ENCODE measurements at regions not wholly inside any gene's neighbourhood (a gene's known extent, or its start where the extent isn't known, plus 50 kb on each side); places are given as distances from the start of the nearest gene placed in this dataset.

DNA sequence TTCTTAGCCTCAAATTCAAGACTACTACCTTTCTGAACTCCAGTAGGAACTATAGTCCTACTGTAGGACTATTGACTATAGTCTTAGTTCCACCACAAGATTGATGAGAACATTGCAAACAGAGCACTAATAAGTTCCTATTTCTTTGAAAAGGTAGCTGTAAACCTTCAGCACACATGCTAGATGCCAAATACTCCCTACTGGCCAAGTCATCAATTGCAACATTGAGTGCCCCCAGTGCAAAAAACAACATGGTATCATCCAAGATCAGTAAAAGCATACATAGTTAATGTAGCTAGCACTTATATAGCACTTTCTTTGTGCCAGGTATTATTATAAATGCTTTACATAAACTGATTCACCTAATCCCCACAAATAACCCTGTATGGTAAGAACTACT, 99.8 kb downstream of the MRPL39 start:
- TF ChIP-seq Cebpa-rat (IDR thresholded peaks at IDR 0.05) = no peak
- Histone ChIP-seq H3K9me3 (replicated peaks in 1 of 11) (peaks cover 3 to 26% (median 13%) of the 10 kb centered on the region in 11 experiments), H3K27ac (no peak overlapping the region), H3K4me1 (peaks cover 0 to 33% (median 6%) of the 10 kb centered on the region in 10 experiments; a peak in 13 of 20 replicates), H3K27me3 (no peaks in the 10 kb centered on the region), H3K4me3 (no peak overlapping the region), H3K36me3 (peaks cover 0 to 8% (median 0%) of the 10 kb centered on the region in 11 experiments; a peak in 2 of 22 replicates), H3K4me2 (no peak overlapping the region), H4K20me1 (no peaks in the 10 kb centered on the region), H3K9ac (no peak overlapping the region)

DNA sequence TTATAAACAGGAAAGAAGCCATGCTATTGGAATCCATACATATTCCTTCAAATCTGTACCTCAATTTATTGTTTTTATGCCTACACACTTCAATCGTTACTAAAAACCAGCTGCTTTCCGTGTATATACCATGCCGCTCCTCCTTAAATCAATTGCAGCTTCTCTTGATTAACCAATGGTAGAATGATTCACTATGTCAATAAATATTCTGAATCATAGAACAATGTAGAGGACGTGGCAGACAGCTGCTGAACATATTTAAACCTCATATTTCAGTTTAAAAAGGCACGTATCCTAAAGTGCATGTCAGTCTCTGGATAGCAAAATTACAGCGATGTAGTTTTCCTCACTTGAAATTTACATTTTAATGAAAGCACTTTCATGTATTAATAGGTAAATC, 100.4 kb downstream of the MRPL39 start:
- H3K27ac ChIP-seq = no peak overlapping the region
- peaks cover 5 to 37% (median 11%) of the 10 kb centered on the region in 10 experiments; a peak in 19 of 20 replicates for H3K4me1 ChIP-seq
- peaks cover 0 to 10% (median 0%) of the 10 kb centered on the region in 11 experiments; a peak in 2 of 22 replicates for H3K36me3 ChIP-seq
- no peak for TF ChIP-seq Cebpa-rat (IDR thresholded peaks at IDR 0.05)
- no peaks in the 10 kb centered on the region for H4K20me1 ChIP-seq
- no peak overlapping the region for H3K9ac ChIP-seq
- peaks cover 9 to 31% (median 18%) of the 10 kb centered on the region in 11 experiments for H3K9me3 ChIP-seq (replicated peaks in 1 of 11)
- no peak overlapping the region for H3K4me2 ChIP-seq
- no peaks in the 10 kb centered on the region for H3K27me3 ChIP-seq
- no peak overlapping the region for H3K4me3 ChIP-seq

DNA sequence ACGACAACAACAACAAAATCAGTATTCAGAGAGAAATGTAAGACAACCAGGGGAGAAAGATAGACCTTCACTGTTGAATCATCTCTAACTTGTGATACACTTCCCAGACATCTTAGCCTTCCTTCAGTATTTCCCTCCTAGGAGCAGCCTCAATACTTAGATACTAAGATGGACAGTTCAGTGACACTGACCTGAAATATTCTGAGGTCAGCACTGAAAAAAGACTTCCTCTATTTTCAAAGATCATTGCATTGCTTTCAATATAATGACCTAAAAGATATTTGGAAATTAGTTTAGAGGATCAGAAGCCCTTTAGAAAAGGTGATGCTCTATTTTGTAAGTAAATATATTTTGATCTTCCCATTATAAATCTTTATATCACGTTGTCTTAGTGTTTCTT, 101.0 kb downstream of the MRPL39 start:
- peaks cover 0 to 12% (median 0%) of the 10 kb centered on the region in 11 experiments; a peak in 2 of 22 replicates for H3K36me3 ChIP-seq
- H3K27ac ChIP-seq = no peak overlapping the region
- TF ChIP-seq Cebpa-rat (IDR thresholded peaks at IDR 0.05) = no peak
- peaks cover 11 to 43% (median 17%) of the 10 kb centered on the region in 10 experiments for H3K4me1 ChIP-seq
- no peaks in the 10 kb centered on the region for H4K20me1 ChIP-seq
- H3K4me2 ChIP-seq = peak overlapping the region in 3 of 11 experiments; percentile 10 to 66 (median 47); a peak in 4 of 22 replicates
- no peaks in the 10 kb centered on the region for H3K27me3 ChIP-seq
- peaks cover 9 to 35% (median 21%) of the 10 kb centered on the region in 11 experiments for H3K9me3 ChIP-seq (replicated peaks in 1 of 11)
- no peak overlapping the region for H3K9ac ChIP-seq
- no peak overlapping the region for H3K4me3 ChIP-seq

DNA sequence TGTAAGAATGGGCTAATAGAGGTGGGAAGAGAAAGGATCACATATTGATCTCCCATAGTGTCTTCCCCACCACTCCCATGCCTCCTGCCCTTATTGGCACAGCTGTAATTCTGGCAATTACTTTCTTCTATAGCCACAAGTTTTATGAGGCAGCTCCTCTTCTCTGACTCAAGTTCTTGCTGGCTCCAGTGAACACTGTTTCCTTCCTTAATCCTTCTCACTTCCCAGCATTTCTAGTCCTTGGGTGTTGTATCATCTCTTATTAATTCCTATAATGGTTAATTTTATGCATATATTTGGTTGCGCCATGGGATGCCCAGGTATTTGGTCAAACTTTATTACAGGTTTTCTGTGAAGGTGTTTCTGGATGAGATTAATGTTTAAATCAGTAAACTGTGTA, 103.3 kb downstream of the MRPL39 start:
- H3K9me3 ChIP-seq (replicated peaks in 1 of 11) = peaks cover 15 to 57% (median 38%) of the 10 kb centered on the region in 11 experiments
- H3K27me3 ChIP-seq = no peaks in the 10 kb centered on the region
- H3K36me3 ChIP-seq = peaks cover 0 to 18% (median 0%) of the 10 kb centered on the region in 11 experiments; a peak in 2 of 22 replicates
- H3K4me1 ChIP-seq = peaks cover 11 to 55% (median 25%) of the 10 kb centered on the region in 10 experiments
- peak overlapping the region in 1 of 11 experiments; percentile 5; a peak in 1 of 22 replicates for H3K27ac ChIP-seq
- no peaks in the 10 kb centered on the region for H4K20me1 ChIP-seq
- TF ChIP-seq Cebpa-rat (IDR thresholded peaks at IDR 0.05) = no peak
- H3K4me2 ChIP-seq = peak overlapping the region in 5 of 11 experiments; percentile 14 to 93 (median 25); a peak in 4 of 22 replicates
- H3K4me3 ChIP-seq = no peak overlapping the region
- H3K9ac ChIP-seq = no peak overlapping the region

DNA sequence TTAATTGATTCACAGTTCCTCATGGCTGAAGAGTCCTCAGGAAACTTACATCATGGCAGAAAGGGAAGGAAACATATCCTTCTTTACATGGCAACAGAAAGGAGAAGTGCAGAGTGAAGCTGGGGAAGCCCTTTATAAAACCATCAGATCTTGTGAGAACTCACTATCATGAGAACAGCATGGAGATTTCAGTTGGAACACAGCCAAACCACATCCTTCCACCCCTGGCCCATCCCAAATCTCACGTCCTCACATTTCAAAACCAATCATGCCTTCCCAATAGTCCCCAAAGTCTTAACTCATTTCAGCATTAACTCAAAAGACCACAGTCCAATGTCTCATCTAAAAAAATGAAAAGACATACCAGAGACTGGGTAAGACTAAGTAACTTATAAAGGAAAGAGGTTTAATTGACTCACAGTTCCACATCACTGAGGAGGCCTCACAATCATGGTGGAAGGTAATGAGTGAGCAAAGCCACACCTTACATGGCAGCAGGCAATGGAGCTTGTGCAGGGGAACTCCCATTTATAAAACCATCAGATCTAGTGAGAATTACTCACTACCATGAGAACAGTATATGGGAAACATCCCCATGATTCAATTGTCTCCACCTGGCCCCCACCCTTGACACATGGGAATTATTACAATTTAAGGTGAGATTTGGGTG, 105.2 kb downstream of the MRPL39 start:
- Histone ChIP-seq H3K27me3 (no peaks in the 10 kb centered on the region), H3K9ac (peak overlapping the region in 2 of 11 experiments; percentile 31 to 37; a peak in 3 of 22 replicates), H3K4me1 (peaks cover 16 to 56% (median 30%) of the 10 kb centered on the region in 10 experiments), H3K9me3 (replicated peaks in 1 of 11) (peaks cover 15 to 75% (median 41%) of the 10 kb centered on the region in 11 experiments), H3K36me3 (peaks cover 0 to 18% (median 0%) of the 10 kb centered on the region in 11 experiments; a peak in 2 of 22 replicates), H3K4me3 (peak overlapping the region in 5 of 10 experiments; percentile 2 to 38 (median 15); a peak in 5 of 20 replicates), H3K27ac (peak overlapping the region; percentile 4 to 79 (median 74); a peak in 18 of 22 replicates), H4K20me1 (no peaks in the 10 kb centered on the region), H3K4me2 (peak overlapping the region in 10 of 11 experiments; percentile 47 to 93 (median 72); a peak in 20 of 22 replicates)
- TF ChIP-seq Cebpa-rat (IDR thresholded peaks at IDR 0.05) = no peak

DNA sequence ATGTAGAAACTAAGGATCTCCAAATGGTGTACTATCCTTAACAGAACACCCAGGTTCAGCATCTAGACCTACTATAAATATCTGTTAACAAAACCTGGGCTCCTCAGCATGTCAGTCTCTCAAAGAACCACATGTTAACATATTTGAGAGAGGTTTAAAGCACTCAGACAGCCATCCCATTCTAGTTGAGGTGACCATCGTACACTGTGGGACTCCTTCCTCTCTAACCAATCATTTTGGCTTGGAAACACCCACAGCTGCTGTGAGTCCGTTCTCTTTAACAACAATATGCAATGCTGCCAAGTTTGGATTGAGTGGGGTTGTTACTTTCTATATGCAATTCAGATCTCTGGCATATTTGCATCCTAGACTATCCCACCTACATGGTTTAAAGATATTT, 105.8 kb downstream of the MRPL39 start:
- Histone ChIP-seq H3K9me3 (replicated peaks in 1 of 11) (peaks cover 15 to 81% (median 41%) of the 10 kb centered on the region in 11 experiments), H3K27me3 (no peaks in the 10 kb centered on the region), H4K20me1 (no peaks in the 10 kb centered on the region), H3K9ac (peak overlapping the region in 6 of 11 experiments; percentile 8 to 43 (median 36); a peak in 4 of 22 replicates), H3K4me2 (peak overlapping the region; percentile 33 to 93 (median 71); a peak in 21 of 22 replicates), H3K36me3 (peaks cover 0 to 18% (median 0%) of the 10 kb centered on the region in 11 experiments; a peak in 2 of 22 replicates), H3K27ac (peak overlapping the region; percentile 31 to 79 (median 74); a peak in 20 of 22 replicates), H3K4me3 (peak overlapping the region in 2 of 10 experiments; percentile 38 to 39; a peak in 2 of 20 replicates), H3K4me1 (peaks cover 20 to 63% (median 36%) of the 10 kb centered on the region in 10 experiments)
- no peak for TF ChIP-seq Cebpa-rat (IDR thresholded peaks at IDR 0.05)

DNA sequence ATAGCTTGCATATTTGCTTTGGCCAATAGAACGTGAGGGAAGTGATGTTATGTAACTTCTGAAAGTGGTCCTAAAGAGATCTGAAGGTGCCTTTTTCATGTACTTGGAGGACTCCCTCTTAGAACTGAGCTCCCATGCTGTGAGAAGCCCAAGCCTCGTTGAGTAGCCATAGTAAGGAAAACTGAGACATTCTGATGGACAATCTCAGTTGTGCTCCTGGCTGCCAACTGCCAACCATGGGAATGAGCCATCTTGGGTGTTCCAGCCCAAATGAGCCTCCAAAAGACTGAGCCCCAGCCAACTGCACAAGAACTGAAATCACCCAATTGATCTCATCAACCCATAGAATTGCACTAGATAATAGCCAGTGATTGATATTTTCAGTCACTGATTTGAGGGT, 106.7 kb downstream of the MRPL39 start:
- Histone ChIP-seq H3K27ac (peak overlapping the region in 1 of 11 experiments; percentile 74; a peak in 3 of 22 replicates), H3K4me1 (peaks cover 27 to 62% (median 40%) of the 10 kb centered on the region in 10 experiments), H3K9ac (no peak overlapping the region), H4K20me1 (no peaks in the 10 kb centered on the region), H3K4me2 (peak overlapping the region in 4 of 11 experiments; percentile 6 to 93 (median 80); a peak in 7 of 22 replicates), H3K4me3 (peak overlapping the region in 2 of 10 experiments; percentile 3 to 18; a peak in 2 of 20 replicates), H3K36me3 (peaks cover 0 to 18% (median 0%) of the 10 kb centered on the region in 11 experiments; a peak in 2 of 22 replicates), H3K27me3 (no peaks in the 10 kb centered on the region), H3K9me3 (replicated peaks in 1 of 11) (peaks cover 15 to 81% (median 41%) of the 10 kb centered on the region in 11 experiments)
- no peak for TF ChIP-seq Cebpa-rat (IDR thresholded peaks at IDR 0.05)

DNA sequence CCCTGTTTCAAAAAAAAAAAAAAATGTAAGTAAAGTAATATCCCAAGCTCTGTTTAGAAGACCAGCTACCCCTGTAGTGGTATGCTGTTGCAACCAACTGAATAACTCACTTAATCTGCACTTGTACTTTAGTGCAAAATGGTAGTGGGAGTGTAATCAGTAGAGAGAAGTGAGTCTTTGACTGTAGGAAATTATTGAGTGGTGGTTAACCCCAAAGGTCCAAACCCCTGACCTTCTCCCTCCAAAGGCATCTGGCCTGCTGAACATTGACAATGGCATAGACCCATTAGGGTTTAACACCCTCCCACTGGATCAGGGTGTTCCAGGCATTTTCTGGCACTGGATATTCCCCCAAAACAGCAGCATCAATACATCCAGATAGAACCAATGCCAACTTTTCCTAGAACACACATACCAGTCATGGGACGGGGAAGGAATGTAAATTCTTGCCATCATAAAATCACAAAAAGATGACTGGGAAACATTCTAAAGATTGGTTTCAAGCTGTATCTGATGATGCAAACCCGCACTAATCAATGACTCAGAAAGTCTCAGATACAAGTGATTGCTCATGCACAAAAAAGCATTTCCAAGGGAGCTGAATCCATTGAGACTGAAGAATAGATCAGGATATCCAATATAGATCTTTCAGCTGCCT, 110.3 kb downstream of the MRPL39 start:
- no peaks in the 10 kb centered on the region for H4K20me1 ChIP-seq
- H3K4me1 ChIP-seq = peaks cover 15 to 40% (median 28%) of the 10 kb centered on the region in 10 experiments
- H3K9me3 ChIP-seq (replicated peaks in 1 of 11) = peaks cover 11 to 49% (median 31%) of the 10 kb centered on the region in 11 experiments; a peak in 21 of 22 replicates
- no peaks in the 10 kb centered on the region for H3K27me3 ChIP-seq
- no peak overlapping the region for H3K9ac ChIP-seq
- peaks cover 0 to 8% (median 0%) of the 10 kb centered on the region in 11 experiments; a peak in 1 of 22 replicates for H3K36me3 ChIP-seq
- no peak overlapping the region for H3K4me3 ChIP-seq
- peak overlapping the region in 10 of 11 experiments; percentile 10 to 63 (median 42); a peak in 17 of 22 replicates for H3K4me2 ChIP-seq
- TF ChIP-seq Cebpa-rat (IDR thresholded peaks at IDR 0.05) = no peak
- no peak overlapping the region for H3K27ac ChIP-seq

All from BLaER1 treated with 17β-estradiol and CSF1 and Interleukin-3, amounts not matched to agents 10 nM and 100 nM (cell line).